Coronary artery (tissue), 2 donors: ENCODE measurements at regions not wholly inside any gene's neighbourhood (a gene's known extent, or its start where the extent isn't known, plus 50 kb on each side); places are given as distances from the start of the nearest gene placed in this dataset.

Source experiments
- DNase-seq: peaks from one replicate; pipeline ENCODE4 v3.0.0-alpha.2; 2017; ENCODE audit warnings: low spot score
- H3K27ac ChIP-seq, 2 donors: fragments of 200-600 bp; sonication (generic); one replicate each; pipeline ENCODE4 v1.5.1; 2016 to 2019
- H3K4me3 ChIP-seq: fragments of 200-600 bp; sonication (generic); 2 replicates; pipeline ENCODE4 v1.5.1; 2016; ENCODE audit warnings: mild to moderate bottlenecking, moderate library complexity
- CTCF ChIP-seq: fragments of 200-600 bp; sonication (generic); IDR thresholded peaks from one replicate; pipeline ENCODE4 v1.5.1; 2019; ENCODE audit warnings: antibody characterized with exemption

DNA sequence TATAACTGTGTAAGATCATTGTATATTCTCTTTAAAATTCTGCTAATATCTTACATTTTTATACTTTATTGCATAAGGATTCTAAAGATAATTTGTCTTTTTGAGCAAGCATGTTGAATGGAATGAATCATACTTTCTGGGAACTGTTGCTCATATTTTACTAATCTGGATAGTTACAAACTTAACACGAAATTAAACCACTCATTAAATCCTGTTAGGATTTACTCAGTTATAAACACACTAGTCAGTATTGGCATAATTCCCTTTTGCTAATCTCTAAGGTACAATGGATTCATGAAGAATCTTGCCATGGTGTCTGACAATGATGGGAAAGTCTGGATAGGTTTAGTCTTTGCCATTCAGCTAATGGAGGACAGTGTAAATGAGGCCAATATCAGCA lies 338.1 kb upstream of the SMC2 start:
- Histone ChIP-seq H3K27ac (no peak overlapping the region), H3K4me3 (no peak overlapping the region)
- no peak for TF ChIP-seq CTCF
- DNase-seq: no peak

DNA sequence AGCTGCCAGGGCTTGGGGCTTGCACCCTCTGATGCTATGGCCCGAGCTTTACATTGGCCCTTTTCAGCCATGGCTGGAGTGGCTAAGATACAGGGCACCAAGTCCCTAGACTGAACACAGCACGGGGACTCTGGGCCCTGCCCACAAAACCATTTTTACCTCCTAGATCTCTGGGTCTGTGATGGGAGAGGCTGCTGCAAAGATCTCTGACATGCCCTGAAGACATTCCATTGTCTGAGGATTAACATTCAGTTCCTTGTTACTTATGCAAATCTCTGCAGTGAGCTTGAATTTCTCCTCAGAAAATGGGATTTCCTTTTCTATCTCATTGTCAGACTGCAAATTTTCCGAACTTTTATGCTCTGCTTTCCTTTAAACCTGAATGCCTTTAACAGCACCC lies 337.0 kb upstream of the SMC2 start:
- Histone ChIP-seq H3K27ac (no peak overlapping the region), H3K4me3 (no peak overlapping the region)
- TF ChIP-seq CTCF: no peak
- DNase-seq: no peak

DNA sequence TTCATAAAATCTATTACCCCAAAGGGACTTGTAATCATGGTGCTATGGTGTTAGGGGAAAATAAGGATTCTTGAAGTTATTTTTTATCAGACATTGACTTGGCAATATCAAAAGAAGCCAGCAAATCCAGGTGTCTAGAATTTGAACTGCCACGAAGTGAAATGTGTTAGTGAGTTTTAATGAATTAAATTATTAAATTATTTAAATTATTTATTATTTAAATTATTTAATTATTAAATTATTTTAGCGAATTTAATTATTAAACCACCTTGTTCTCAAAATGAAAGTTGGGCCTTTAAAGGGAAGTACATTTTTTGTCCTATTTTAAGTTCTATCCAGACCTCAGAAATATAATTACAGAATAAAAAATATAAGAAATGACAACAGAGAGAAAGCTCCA lies 332.6 kb upstream of the SMC2 start:
- DNase-seq: no peak
- TF ChIP-seq CTCF: no peak
- Histone ChIP-seq H3K4me3 (no peak overlapping the region), H3K27ac (no peak overlapping the region)

GRCh38 chr9:103789686-103790085 lies 304.4 kb upstream of the SMC2 start:
- Histone ChIP-seq H3K27ac (no peak overlapping the region), H3K4me3 (no peak overlapping the region)
- TF ChIP-seq CTCF: no peak
- DNase-seq: no peak

DNA sequence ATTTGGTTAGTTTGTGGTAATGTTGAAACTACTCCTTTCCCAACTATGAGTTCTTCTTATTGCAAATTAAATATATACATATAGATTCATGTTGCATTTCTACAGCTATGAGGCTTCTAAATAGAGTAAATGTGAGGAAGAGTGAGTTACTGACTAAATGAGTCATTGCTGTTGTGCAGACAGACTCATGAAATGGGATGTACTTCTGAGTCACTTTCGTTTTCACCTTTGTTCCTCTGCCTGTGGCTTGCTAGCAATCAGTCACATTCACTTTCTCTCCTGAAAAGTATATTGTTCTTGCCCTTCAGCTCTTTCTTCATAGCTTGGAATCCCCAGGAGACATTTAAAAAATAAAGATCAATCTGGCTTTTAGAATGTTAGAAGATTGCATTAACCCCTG lies 295.5 kb upstream of the SMC2 start:
- no peak overlapping the region for H3K4me3 ChIP-seq
- TF ChIP-seq CTCF: no peak
- DNase-seq: no peak
- no peak overlapping the region for H3K27ac ChIP-seq

GRCh38 chr9:103799959-103800358 lies 294.1 kb upstream of the SMC2 start:
- Histone ChIP-seq H3K4me3 (no peak overlapping the region), H3K27ac (no peak overlapping the region)
- DNase-seq: no peak
- TF ChIP-seq CTCF: no peak

DNA sequence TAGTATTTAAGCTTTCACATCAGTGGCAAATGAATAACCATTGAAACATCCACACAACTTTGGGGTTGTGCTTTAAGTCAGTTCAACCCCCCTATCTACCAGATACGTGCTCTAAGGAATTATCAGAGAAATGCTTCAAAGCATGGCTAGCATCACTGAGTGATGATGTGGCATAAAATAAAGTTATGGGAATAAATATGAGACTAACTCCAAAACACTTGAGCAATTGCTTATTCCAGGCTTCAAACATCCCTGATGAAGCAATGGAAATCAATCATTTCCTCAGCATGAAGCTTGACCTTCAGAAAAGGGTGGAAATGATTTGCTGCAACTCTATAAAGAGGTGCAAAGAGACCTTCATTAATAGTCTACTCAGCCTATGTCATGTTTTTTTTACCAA lies 292.0 kb upstream of the SMC2 start:
- DNase-seq: no peak
- no peak for TF ChIP-seq CTCF
- no peak overlapping the region for H3K27ac ChIP-seq
- H3K4me3 ChIP-seq: no peak overlapping the region
